MM.1S (cell line): ENCODE measurements at regions not wholly inside any gene's neighbourhood (a gene's known extent, or its start where the extent isn't known, plus 50 kb on each side); places are given as distances from the start of the nearest gene placed in this dataset.
"Not testable (repeated sequence)": the region's sequence is repeated elsewhere in the genome, so short reads cannot be mapped to it uniquely, and the experiment has no call there.

Experiments
- DNase-seq: peaks from one replicate; pipeline ENCODE4 v3.0.0-alpha.2; 2015
- H2AFZ ChIP-seq: fragments of 300-600 bp; sonication (generic); 2 replicates; pipeline ENCODE4 v1.6.0; 2016; ENCODE audit warnings: antibody characterized with exemption, low read length
- H3F3A ChIP-seq: fragments of 300-600 bp; sonication (generic); 2 replicates; pipeline ENCODE4 v1.6.1; 2016; ENCODE audit warnings: mild to moderate bottlenecking, antibody characterized with exemption, low read length, moderate library complexity, mixed read lengths; ENCODE audit not compliant: insufficient read depth
- H3K27ac ChIP-seq: fragments of 300-600 bp; sonication (generic); 2 replicates; pipeline ENCODE4 v1.5.1; 2016; ENCODE audit warnings: mild to moderate bottlenecking, low read length
- H3K27me3 ChIP-seq: fragments of 300-600 bp; sonication (generic); replicated peaks from 2 replicates; pipeline ENCODE4 v1.6.0; 2016; ENCODE audit warnings: low read length; ENCODE audit not compliant: insufficient read depth
- H3K36me3 ChIP-seq: fragments of 300-600 bp; sonication (generic); replicated peaks from 2 replicates; pipeline ENCODE4 v1.6.1; 2016; ENCODE audit warnings: mild to moderate bottlenecking, low read length, mixed read lengths; ENCODE audit not compliant: insufficient read depth
- H3K4me1 ChIP-seq: fragments of 300-600 bp; sonication (generic); 2 replicates; pipeline ENCODE4 v1.6.1; 2016; ENCODE audit warnings: low read length, mixed read lengths
- H3K4me2 ChIP-seq: fragments of 300-600 bp; sonication (generic); 2 replicates; pipeline ENCODE4 v1.6.0; 2016; ENCODE audit warnings: low read depth, low read length
- H3K4me3 ChIP-seq: fragments of 300-600 bp; sonication (generic); 2 replicates; pipeline ENCODE4 v1.5.1; 2016; ENCODE audit warnings: low read length, mixed read lengths
- H3K79me2 ChIP-seq: fragments of 300-600 bp; sonication (generic); 2 replicates; pipeline ENCODE4 v1.6.1; 2016; ENCODE audit warnings: mixed run types, low read length, mixed read lengths
- H3K9ac ChIP-seq: fragments of 300-600 bp; sonication (generic); 2 replicates; pipeline ENCODE4 v1.6.1; 2016; ENCODE audit warnings: low read length, mixed read lengths
- H3K9me2 ChIP-seq: fragments of 300-600 bp; sonication (generic); replicated peaks from 2 replicates; pipeline ENCODE4 v1.6.1; 2016; ENCODE audit warnings: mild to moderate bottlenecking, low read length, mixed read lengths; ENCODE audit not compliant: insufficient read depth
- H3K9me3 ChIP-seq: fragments of 300-600 bp; sonication (generic); replicated peaks from 2 replicates; pipeline ENCODE4 v1.6.1; 2016; ENCODE audit warnings: mild to moderate bottlenecking, low read length, mixed read lengths; ENCODE audit not compliant: insufficient read depth
- H4K20me1 ChIP-seq: fragments of 300-600 bp; sonication (generic); 2 replicates; pipeline ENCODE4 v1.6.1; 2016; ENCODE audit warnings: mild to moderate bottlenecking, low read length, moderate library complexity, mixed read lengths; ENCODE audit not compliant: insufficient read depth
- CTCF ChIP-seq: fragments of 300-600 bp; sonication (generic); IDR thresholded peaks from 2 replicates; pipeline ENCODE4 v1.5.1; 2016; ENCODE audit warnings: antibody characterized with exemption, low read length, mixed read lengths
- EZH2 ChIP-seq: fragments of 300-600 bp; sonication (generic); optimal IDR thresholded peaks from 2 replicates; pipeline ENCODE3; 2017; ENCODE audit warnings: low read depth, mild to moderate bottlenecking, antibody characterized with exemption, low read length, mixed read lengths
- EZH2phosphoT487 ChIP-seq: fragments of 300-600 bp; sonication (generic); IDR thresholded peaks from 2 replicates; pipeline ENCODE4 v1.6.1; 2018; ENCODE audit warnings: antibody characterized with exemption, low read length

- Histone ChIP-seq H3K4me2 (no peak overlapping the region), H3K27me3 (no peaks in the 10 kb centered on the region), H4K20me1 (no peaks in the 10 kb centered on the region), H3K79me2 (no peaks in the 10 kb centered on the region), H3K9me2 (no peaks in the 10 kb centered on the region), H3K36me3 (no peaks in the 10 kb centered on the region), H3K9me3 (no peaks in the 10 kb centered on the region), H3K9ac (no peak overlapping the region), H3K4me3 (no peak overlapping the region), H2AFZ (no peak overlapping the region), H3F3A (no peaks in the 10 kb centered on the region), H3K27ac (no peak overlapping the region), H3K4me1 (peaks cover under 1% of the 10 kb centered on the region; the same call in 1 of the 2 replicates)
- no peak for DNase-seq
- TF ChIP-seq EZH2, result no peak
- TF ChIP-seq CTCF, result no peak
- no peak for TF ChIP-seq EZH2phosphoT487
These were observed 467.1 kb upstream of the STEAP1 start for GRCh38 chr7:89687211-89687610.

DNA sequence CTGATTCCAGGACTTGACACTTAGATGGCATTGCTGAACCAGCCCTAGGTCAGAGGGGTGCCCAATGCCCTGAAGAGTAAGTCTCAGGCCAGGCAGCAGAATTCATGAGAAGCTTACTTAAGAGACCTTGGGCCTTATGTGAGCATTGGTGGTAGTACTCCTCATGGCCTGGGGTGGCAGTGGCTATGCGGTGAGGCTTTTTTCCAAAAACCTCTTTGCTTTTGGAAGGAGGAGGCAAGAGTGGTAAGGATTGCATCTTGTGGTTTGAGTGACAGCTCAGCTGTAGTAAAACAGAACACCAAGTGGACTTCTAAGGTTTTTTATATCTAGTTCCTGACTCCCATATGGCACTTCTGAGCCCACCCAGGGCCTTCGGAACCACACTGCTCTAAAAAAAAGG, 459.0 kb upstream of the STEAP1 start:
- Histone ChIP-seq H3K9me2 (no peaks in the 10 kb centered on the region), H3K36me3 (no peaks in the 10 kb centered on the region), H3K4me3 (no peak overlapping the region), H2AFZ (no peak overlapping the region), H3K79me2 (no peaks in the 10 kb centered on the region), H3K4me2 (no peak overlapping the region), H3K9ac (no peak overlapping the region), H3F3A (no peaks in the 10 kb centered on the region), H3K27me3 (no peaks in the 10 kb centered on the region), H3K4me1 (peaks cover 7% of the 10 kb centered on the region; the same call in 1 of the 2 replicates), H3K9me3 (no peaks in the 10 kb centered on the region), H4K20me1 (no peaks in the 10 kb centered on the region), H3K27ac (no peak overlapping the region)
- no peak for DNase-seq
- TF ChIP-seq CTCF, result no peak

DNA sequence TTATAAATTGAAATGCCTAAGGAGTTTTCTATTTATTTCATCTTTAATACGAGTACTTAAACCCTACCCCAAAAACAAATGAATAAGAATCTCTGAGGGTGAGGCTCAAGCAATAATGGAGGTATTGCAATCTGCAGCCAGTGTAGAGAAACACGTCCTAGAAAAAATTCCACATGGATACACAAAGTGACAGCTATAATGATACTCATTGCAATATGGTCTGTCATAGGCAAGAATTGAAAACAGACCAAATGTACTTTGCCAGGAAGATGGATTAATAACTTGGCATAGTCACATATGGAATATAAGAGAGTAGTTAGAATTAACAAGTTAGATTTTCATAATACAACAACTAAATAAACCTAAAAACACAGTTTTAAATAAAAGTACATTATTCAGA, 440.1 kb upstream of the STEAP1 start:
- no peak overlapping the region for H2AFZ ChIP-seq
- H3K27ac ChIP-seq, result no peak overlapping the region
- H3K4me1 ChIP-seq, result no peaks in the 10 kb centered on the region
- H3F3A ChIP-seq, result no peaks in the 10 kb centered on the region
- H3K36me3 ChIP-seq, result no peaks in the 10 kb centered on the region
- H3K79me2 ChIP-seq, result no peaks in the 10 kb centered on the region
- no peak for TF ChIP-seq EZH2phosphoT487
- no peak for TF ChIP-seq CTCF
- TF ChIP-seq EZH2, result no peak
- no peaks in the 10 kb centered on the region for H3K27me3 ChIP-seq
- DNase-seq, result no peak
- H4K20me1 ChIP-seq, result no peaks in the 10 kb centered on the region
- H3K9me3 ChIP-seq, result no peaks in the 10 kb centered on the region
- H3K9ac ChIP-seq, result no peak overlapping the region
- H3K4me3 ChIP-seq, result no peak overlapping the region
- H3K4me2 ChIP-seq, result no peak overlapping the region
- no peaks in the 10 kb centered on the region for H3K9me2 ChIP-seq

DNA sequence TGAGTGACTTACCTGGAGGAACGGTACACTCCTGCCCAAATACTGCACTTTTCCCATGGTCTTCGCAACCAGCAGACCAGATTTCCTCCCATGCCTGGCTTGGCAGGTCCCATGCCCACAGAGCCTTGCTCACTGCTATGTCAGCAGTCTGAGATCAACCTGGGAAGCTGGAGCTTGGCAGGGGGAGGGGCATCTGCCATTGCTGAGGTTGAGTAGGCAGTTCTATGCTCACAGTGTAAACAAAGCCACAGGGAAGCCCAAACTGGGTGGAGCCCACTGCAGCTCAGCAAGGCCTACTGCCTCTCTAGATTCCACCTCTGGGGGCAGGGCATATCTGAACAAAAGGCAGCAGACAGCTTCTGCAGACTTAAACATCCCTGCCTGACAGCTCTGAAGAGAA, 435.3 kb upstream of the STEAP1 start:
- H3K9me2 ChIP-seq, H3K79me2 ChIP-seq, H3K27ac ChIP-seq, DNase-seq, H2AFZ ChIP-seq, H3K27me3 ChIP-seq, H3K9ac ChIP-seq, H3K4me3 ChIP-seq, H3K36me3 ChIP-seq, H4K20me1 ChIP-seq, H3F3A ChIP-seq, H3K4me1 ChIP-seq, H3K9me3 ChIP-seq, H3K4me2 ChIP-seq: not testable (repeated sequence)
